ENCODE measurements at regions not wholly inside any gene's neighbourhood (a gene's known extent, or its start where the extent isn't known, plus 50 kb on each side); places are given as distances from the start of the nearest gene placed in this dataset.

DNA sequence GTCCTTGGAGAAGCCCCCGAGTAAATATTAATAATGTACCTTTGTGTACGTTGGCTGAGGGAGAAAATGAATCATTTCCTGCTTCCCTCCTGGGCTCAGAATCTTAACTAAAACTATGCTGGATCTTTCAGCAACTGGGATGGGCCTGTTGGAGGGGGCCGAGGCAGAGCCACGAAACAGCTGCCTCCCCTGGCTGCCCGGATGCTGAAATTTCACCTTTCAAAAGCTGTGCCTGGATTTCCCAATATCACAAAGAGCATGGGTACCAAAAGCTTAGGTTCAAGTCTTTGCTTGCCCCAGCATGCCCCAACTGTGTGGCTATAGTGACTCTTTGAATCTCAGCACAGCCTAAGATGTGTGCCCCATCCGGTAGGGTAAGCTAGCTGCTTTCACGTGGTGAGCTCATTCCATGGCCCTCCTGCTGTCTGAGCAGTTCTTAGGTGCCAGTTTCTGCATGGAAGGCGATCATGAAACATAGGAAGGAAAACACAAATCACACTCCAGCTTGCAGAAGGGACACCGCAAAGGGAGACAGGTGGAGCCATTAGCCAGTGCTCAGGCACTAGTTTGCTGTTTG is 473.5 kb downstream of the PTPRU start (continued):
- no peak for TF ChIP-seq RAD21 (IDR thresholded peaks at IDR 0.05; ENCODE audit: low read depth)

DNA sequence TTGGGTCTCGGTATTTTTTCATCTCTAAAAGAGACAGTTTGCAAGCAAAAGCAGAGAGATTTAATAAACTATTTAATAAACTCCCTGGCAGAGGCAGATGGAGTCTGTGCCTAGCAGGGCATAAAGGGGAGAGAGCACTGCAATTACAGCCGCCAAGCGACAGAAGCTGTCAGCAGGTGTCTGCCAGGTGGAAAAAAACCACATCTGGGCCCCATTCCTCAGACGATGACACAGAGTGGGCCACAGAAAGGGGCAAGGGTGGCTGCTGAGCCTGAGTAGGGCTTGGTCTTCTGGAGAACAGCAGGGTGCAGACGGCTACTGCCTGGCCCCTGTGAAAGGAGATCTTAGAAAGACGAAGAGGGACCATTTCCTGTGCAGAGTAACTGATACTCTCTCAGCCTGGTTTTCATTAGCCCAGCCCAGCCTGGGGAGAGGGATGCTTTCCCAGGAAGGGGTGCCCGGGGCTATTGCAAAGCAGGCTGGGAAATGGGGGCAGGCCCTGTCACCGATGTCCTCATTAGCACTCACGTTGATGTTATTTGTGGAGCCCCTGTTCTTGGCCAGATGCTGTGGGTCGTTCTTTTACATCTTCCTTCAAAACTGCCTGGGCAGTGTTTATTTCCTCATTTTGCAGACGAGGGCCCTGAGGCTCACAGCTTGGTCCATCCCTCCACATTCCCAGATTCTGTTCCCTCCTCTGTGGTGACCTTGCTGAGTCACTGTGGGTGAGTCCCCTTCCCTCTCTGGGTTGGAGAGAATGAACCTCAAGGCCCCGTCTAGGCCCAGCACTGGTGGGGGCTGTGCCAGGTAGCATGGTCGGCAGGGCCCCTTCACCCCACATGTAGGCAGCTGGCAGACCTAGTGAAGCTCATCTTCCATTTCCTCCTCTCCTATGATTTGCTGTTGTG is 472.7 kb downstream of the PTPRU start:
- ChIA-PET POLR2A (interaction anchor here (1.3 kb wide), 1 partner anchor 61 kb away, joined by 3 read pairs; no protein-coding TSS in a partner anchor), RAD21 (ENCODE audit: low non-redundant PET in 1 of 2, low total read pairs in 2 of 2, uncharacterized antibody in 2 of 2, unreplicated experiment in 2 of 2) (interaction anchor here in 1 of 2 experiments (0.8 kb wide), 1 partner anchor 11 kb away, joined by 3 read pairs; no protein-coding TSS in a partner anchor), CTCF (interaction anchor here (1.1 to 2.1 kb wide), 4 partner anchors 140 to 402 kb away, joined by 3 to 7 read pairs (median 4); no protein-coding TSS in a partner anchor)
- peaks cover 5 to 41% of the 10 kb centered on the region in 2 experiments; a peak in 3 of 4 replicates for H3K4me1 ChIP-seq (ENCODE audit: control insufficient read depth in 1 of 2, insufficient read depth in 2 of 2, low read length in 2 of 2)
- H2AFZ ChIP-seq (ENCODE audit: low read depth, low read length, poor library complexity, severe bottlenecking): peak overlapping the region; percentile 78
- H3K4me3 ChIP-seq (replicated peaks in 1 of 2; ENCODE audit: low read depth in 1 of 2, low read length in 2 of 2): peak overlapping the region in 1 of 2 experiments; percentile 16; a peak in 2 of 4 replicates
- H4K20me1 ChIP-seq (ENCODE audit: insufficient read depth): no peaks in the 10 kb centered on the region
- no peaks in the 10 kb centered on the region for H3K27me3 ChIP-seq (ENCODE audit: insufficient read depth, low read length)
- peak; percentile 41; the same call in 1 of the 2 replicates for ATAC-seq
- peak overlapping the region; percentile 44 for H3K9ac ChIP-seq (ENCODE audit: low read length)
- intact Hi-C loops (cut with micrococcal nuclease): loop anchor here (10.0 kb wide), 1 partner anchor 136 kb away; no protein-coding TSS in a partner anchor
- no peak for DNase-seq (ENCODE audit: low read depth, low spot score)
- TF ChIP-seq ELF1 (IDR thresholded peaks at IDR 0.05; ENCODE audit: borderline replicate concordance, low read depth) (no peak), ZFX (IDR thresholded peaks at IDR 0.05) (peak; percentile 39)
- no TSS peak for BruUV-seq (replicated peaks)
- no peaks in the 10 kb centered on the region for H3K9me2 ChIP-seq (ENCODE audit: insufficient read depth)
- H3K36me3 ChIP-seq (ENCODE audit: control insufficient read depth in 1 of 2, insufficient read depth in 2 of 2, low read length in 2 of 2): no peaks in the 10 kb centered on the region
- H3K27ac ChIP-seq (ENCODE audit: low read depth, low read length): peak overlapping the region; percentile 52
- no peaks in the 10 kb centered on the region for H3K79me2 ChIP-seq (ENCODE audit: insufficient read depth, low read length)
- H3K4me2 ChIP-seq (ENCODE audit: low read length): peak overlapping the region; percentile 73
- H3K9me3 ChIP-seq (ENCODE audit: control insufficient read depth in 1 of 2, insufficient read depth in 1 of 2, low read depth in 1 of 2, low read length in 2 of 2): no peaks in the 10 kb centered on the region

DNA sequence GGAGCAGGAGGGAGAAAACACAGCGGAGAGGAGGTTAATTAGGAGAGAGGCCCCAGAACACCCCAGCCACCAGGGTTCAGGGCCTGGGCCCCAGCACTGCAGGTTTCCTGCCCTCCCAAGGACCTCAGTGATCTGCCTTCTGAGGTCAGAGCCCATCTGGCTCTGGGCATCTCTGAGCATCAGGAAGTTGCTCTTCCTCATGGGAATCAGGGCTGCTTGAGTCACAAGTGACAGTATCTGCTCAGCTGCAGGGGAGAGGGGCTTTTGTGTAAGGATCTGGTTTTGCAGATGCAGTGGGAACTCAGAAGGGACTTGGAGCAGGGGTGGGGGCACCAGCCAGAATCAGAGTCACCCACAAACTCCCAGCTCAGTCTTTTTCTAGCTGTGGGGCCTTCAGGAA is 472.1 kb downstream of the PTPRU start:
- ChIA-PET RAD21 (ENCODE audit: low non-redundant PET in 1 of 2, low total read pairs in 2 of 2, uncharacterized antibody in 2 of 2, unreplicated experiment in 2 of 2) (no interaction called here), CTCF (interaction anchor here (1.8 kb wide), 1 partner anchor 377 kb away, joined by 7 read pairs; no protein-coding TSS in a partner anchor), POLR2A (no interaction called here)
- no peak overlapping the region for H3K4me3 ChIP-seq (replicated peaks in 1 of 2; ENCODE audit: low read depth in 1 of 2, low read length in 2 of 2)
- H3K27me3 ChIP-seq (ENCODE audit: insufficient read depth, low read length): no peaks in the 10 kb centered on the region
- BruUV-seq (replicated peaks): no TSS peak
- no peak for DNase-seq (ENCODE audit: low read depth, low spot score)
- intact Hi-C loops (cut with micrococcal nuclease): loop anchor here (10.0 kb wide), 1 partner anchor 136 kb away; no protein-coding TSS in a partner anchor
- no peak for ATAC-seq
- H3K9me3 ChIP-seq (ENCODE audit: control insufficient read depth in 1 of 2, insufficient read depth in 1 of 2, low read depth in 1 of 2, low read length in 2 of 2): no peaks in the 10 kb centered on the region
- H2AFZ ChIP-seq (ENCODE audit: low read depth, low read length, poor library complexity, severe bottlenecking): no peak overlapping the region
- no peaks in the 10 kb centered on the region for H3K36me3 ChIP-seq (ENCODE audit: control insufficient read depth in 1 of 2, insufficient read depth in 2 of 2, low read length in 2 of 2)
- no peaks in the 10 kb centered on the region for H4K20me1 ChIP-seq (ENCODE audit: insufficient read depth)
- peaks cover 5 to 41% of the 10 kb centered on the region in 2 experiments; a peak in 3 of 4 replicates for H3K4me1 ChIP-seq (ENCODE audit: control insufficient read depth in 1 of 2, insufficient read depth in 2 of 2, low read length in 2 of 2)
- H3K9me2 ChIP-seq (ENCODE audit: insufficient read depth): no peaks in the 10 kb centered on the region
- H3K9ac ChIP-seq (ENCODE audit: low read length): peak overlapping the region; percentile 44; the same call in 1 of the 2 replicates
- H3K27ac ChIP-seq (ENCODE audit: low read depth, low read length): no peak overlapping the region
- H3K79me2 ChIP-seq (ENCODE audit: insufficient read depth, low read length): no peaks in the 10 kb centered on the region
- H3K4me2 ChIP-seq (ENCODE audit: low read length): peak overlapping the region; percentile 73
- TF ChIP-seq ZNF274 (IDR thresholded peaks at IDR 0.05; ENCODE audit: low read depth, low read length) (no peak), POLR2AphosphoS5 (IDR thresholded peaks at IDR 0.05; ENCODE audit: low read depth, low read length) (no peak), CEBPB (IDR thresholded peaks at IDR 0.05; ENCODE audit: low read depth) (no peak), FOSL1 (IDR thresholded peaks at IDR 0.05; ENCODE audit: low read depth) (no peak), ZFX (IDR thresholded peaks at IDR 0.05) (no peak), JUND (IDR thresholded peaks at IDR 0.05) (no peak)
- TF ChIP-seq, protein P1, sequence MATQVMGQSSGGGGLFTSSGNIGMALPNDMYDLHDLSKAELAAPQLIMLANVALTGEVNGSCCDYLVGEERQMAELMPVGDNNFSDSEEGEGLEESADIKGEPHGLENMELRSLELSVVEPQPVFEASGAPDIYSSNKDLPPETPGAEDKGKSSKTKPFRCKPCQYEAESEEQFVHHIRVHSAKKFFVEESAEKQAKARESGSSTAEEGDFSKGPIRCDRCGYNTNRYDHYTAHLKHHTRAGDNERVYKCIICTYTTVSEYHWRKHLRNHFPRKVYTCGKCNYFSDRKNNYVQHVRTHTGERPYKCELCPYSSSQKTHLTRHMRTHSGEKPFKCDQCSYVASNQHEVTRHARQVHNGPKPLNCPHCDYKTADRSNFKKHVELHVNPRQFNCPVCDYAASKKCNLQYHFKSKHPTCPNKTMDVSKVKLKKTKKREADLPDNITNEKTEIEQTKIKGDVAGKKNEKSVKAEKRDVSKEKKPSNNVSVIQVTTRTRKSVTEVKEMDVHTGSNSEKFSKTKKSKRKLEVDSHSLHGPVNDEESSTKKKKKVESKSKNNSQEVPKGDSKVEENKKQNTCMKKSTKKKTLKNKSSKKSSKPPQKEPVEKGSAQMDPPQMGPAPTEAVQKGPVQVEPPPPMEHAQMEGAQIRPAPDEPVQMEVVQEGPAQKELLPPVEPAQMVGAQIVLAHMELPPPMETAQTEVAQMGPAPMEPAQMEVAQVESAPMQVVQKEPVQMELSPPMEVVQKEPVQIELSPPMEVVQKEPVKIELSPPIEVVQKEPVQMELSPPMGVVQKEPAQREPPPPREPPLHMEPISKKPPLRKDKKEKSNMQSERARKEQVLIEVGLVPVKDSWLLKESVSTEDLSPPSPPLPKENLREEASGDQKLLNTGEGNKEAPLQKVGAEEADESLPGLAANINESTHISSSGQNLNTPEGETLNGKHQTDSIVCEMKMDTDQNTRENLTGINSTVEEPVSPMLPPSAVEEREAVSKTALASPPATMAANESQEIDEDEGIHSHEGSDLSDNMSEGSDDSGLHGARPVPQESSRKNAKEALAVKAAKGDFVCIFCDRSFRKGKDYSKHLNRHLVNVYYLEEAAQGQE (IDR thresholded peaks at IDR 0.05; ENCODE audit: low read depth): no peak
- TF ChIP-seq, protein P2, sequence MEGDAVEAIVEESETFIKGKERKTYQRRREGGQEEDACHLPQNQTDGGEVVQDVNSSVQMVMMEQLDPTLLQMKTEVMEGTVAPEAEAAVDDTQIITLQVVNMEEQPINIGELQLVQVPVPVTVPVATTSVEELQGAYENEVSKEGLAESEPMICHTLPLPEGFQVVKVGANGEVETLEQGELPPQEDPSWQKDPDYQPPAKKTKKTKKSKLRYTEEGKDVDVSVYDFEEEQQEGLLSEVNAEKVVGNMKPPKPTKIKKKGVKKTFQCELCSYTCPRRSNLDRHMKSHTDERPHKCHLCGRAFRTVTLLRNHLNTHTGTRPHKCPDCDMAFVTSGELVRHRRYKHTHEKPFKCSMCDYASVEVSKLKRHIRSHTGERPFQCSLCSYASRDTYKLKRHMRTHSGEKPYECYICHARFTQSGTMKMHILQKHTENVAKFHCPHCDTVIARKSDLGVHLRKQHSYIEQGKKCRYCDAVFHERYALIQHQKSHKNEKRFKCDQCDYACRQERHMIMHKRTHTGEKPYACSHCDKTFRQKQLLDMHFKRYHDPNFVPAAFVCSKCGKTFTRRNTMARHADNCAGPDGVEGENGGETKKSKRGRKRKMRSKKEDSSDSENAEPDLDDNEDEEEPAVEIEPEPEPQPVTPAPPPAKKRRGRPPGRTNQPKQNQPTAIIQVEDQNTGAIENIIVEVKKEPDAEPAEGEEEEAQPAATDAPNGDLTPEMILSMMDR (IDR thresholded peaks at IDR 0.05 in 2 of 3, conservative IDR thresholded peaks at IDR 0.05 in 1 of 3; ENCODE audit: borderline replicate concordance in 1 of 3, insufficient read depth in 1 of 3, low read depth in 2 of 3, low read length in 2 of 3): no peak

Data from HCT116 (cell line).